OCI-LY1 (cell line): ENCODE measurements at regions not wholly inside any gene's neighbourhood (a gene's known extent, or its start where the extent isn't known, plus 50 kb on each side); places are given as distances from the start of the nearest gene placed in this dataset.

Experiments
- CTCF ChIP-seq: fragments of 200-600 bp; sonication (generic), shearing (Covaris generic); IDR thresholded peaks from 2 replicates; pipeline ENCODE4 v1.5.1; 2017; ENCODE audit warnings: mild to moderate bottlenecking, antibody characterized with exemption, low read length, moderate library complexity, mixed read lengths
- EZH2 ChIP-seq: fragments of 200-600 bp; sonication (generic), shearing (Covaris generic); IDR thresholded peaks from 2 replicates; pipeline ENCODE4 v1.8.0; 2017; ENCODE audit warnings: borderline replicate concordance, mixed run types, mild to moderate bottlenecking, antibody characterized with exemption, low read length, moderate library complexity, mixed read lengths

GRCh38 chr3:104530934-104531333 lies 835.8 kb upstream of the ALCAM start:
- TF ChIP-seq CTCF = no peak
- no peak for TF ChIP-seq EZH2
